ENCODE measurements at regions not wholly inside any gene's neighbourhood (a gene's known extent, or its start where the extent isn't known, plus 50 kb on each side); places are given as distances from the start of the nearest gene placed in this dataset.

GRCh38 chr4:181018913-181019312 is 1224.3 kb upstream of the TENM3 start:
- no peak for TF ChIP-seq POLR2A (IDR thresholded peaks at IDR 0.05; ENCODE audit: borderline replicate concordance, extremely low read depth, insufficient read depth, insufficient read length)
- TF ChIP-seq, protein P1, sequence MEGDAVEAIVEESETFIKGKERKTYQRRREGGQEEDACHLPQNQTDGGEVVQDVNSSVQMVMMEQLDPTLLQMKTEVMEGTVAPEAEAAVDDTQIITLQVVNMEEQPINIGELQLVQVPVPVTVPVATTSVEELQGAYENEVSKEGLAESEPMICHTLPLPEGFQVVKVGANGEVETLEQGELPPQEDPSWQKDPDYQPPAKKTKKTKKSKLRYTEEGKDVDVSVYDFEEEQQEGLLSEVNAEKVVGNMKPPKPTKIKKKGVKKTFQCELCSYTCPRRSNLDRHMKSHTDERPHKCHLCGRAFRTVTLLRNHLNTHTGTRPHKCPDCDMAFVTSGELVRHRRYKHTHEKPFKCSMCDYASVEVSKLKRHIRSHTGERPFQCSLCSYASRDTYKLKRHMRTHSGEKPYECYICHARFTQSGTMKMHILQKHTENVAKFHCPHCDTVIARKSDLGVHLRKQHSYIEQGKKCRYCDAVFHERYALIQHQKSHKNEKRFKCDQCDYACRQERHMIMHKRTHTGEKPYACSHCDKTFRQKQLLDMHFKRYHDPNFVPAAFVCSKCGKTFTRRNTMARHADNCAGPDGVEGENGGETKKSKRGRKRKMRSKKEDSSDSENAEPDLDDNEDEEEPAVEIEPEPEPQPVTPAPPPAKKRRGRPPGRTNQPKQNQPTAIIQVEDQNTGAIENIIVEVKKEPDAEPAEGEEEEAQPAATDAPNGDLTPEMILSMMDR (IDR thresholded peaks at IDR 0.05 in 2 of 3, conservative IDR thresholded peaks at IDR 0.05 in 1 of 3; ENCODE audit: borderline replicate concordance in 1 of 3, insufficient read depth in 1 of 3, low read depth in 2 of 3, low read length in 2 of 3), result no peak
- no peak for TF ChIP-seq EZH2 (IDR thresholded peaks at IDR 0.05)
- TF ChIP-seq, protein P2, sequence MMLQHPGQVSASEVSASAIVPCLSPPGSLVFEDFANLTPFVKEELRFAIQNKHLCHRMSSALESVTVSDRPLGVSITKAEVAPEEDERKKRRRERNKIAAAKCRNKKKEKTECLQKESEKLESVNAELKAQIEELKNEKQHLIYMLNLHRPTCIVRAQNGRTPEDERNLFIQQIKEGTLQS (IDR thresholded peaks at IDR 0.05), result no peak
- TF ChIP-seq, protein P3, sequence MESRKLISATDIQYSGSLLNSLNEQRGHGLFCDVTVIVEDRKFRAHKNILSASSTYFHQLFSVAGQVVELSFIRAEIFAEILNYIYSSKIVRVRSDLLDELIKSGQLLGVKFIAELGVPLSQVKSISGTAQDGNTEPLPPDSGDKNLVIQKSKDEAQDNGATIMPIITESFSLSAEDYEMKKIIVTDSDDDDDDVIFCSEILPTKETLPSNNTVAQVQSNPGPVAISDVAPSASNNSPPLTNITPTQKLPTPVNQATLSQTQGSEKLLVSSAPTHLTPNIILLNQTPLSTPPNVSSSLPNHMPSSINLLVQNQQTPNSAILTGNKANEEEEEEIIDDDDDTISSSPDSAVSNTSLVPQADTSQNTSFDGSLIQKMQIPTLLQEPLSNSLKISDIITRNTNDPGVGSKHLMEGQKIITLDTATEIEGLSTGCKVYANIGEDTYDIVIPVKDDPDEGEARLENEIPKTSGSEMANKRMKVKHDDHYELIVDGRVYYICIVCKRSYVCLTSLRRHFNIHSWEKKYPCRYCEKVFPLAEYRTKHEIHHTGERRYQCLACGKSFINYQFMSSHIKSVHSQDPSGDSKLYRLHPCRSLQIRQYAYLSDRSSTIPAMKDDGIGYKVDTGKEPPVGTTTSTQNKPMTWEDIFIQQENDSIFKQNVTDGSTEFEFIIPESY (IDR thresholded peaks at IDR 0.05; ENCODE audit: extremely low read depth, insufficient replicate concordance, low read length), result no peak

Data from HCT116 (cell line).